H9 (cell line): ENCODE measurements at regions not wholly inside any gene's neighbourhood (a gene's known extent, or its start where the extent isn't known, plus 50 kb on each side); places are given as distances from the start of the nearest gene placed in this dataset.

Experiments used
- DNase-seq: peaks from one replicate; pipeline ENCODE4 v3.0.0-alpha.2; 2017
- H2AFZ ChIP-seq: one replicate; pipeline ENCODE4 v1.6.1; 2013; ENCODE audit warnings: mild to moderate bottlenecking, low read length, control low read depth, moderate library complexity
- H2AK5ac ChIP-seq: 2 replicates; pipeline ENCODE4 v1.6.1; 2013; ENCODE audit warnings: low read length, control low read depth, mixed read lengths; ENCODE audit not compliant: insufficient read length
- H2BK120ac ChIP-seq: one replicate; pipeline ENCODE4 v1.6.1; 2013; ENCODE audit warnings: low read depth, mild to moderate bottlenecking, low read length, control low read depth, inconsistent platforms; ENCODE audit not compliant: poor library complexity, severe bottlenecking
- H2BK12ac ChIP-seq: 2 replicates; pipeline ENCODE4 v1.6.1; 2013; ENCODE audit warnings: low read length, control low read depth, mixed read lengths, low read depth; ENCODE audit not compliant: insufficient read length
- H2BK15ac ChIP-seq: 2 replicates; pipeline ENCODE4 v1.6.1; 2013; ENCODE audit warnings: low read depth, low read length, control low read depth
- H2BK20ac ChIP-seq: one replicate; pipeline ENCODE4 v1.6.1; 2013; ENCODE audit warnings: low read depth, mild to moderate bottlenecking, low read length, control low read depth, inconsistent platforms; ENCODE audit not compliant: poor library complexity, severe bottlenecking
- H2BK5ac ChIP-seq: 2 replicates; pipeline ENCODE4 v1.6.1; 2013; ENCODE audit warnings: low read length, control low read depth, mixed read lengths; ENCODE audit not compliant: insufficient read length
- H3K14ac ChIP-seq: 2 replicates; pipeline ENCODE4 v1.6.1; 2013; ENCODE audit warnings: low read length, control low read depth; ENCODE audit not compliant: insufficient read depth
- H3K18ac ChIP-seq: 2 replicates; pipeline ENCODE4 v1.6.1; 2013; ENCODE audit warnings: low read depth, mild to moderate bottlenecking, mixed read lengths, low read length, control low read depth; ENCODE audit not compliant: insufficient read length
- H3K23ac ChIP-seq: 2 replicates; pipeline ENCODE4 v1.6.1; 2013; ENCODE audit warnings: low read length, control low read depth, mixed read lengths, low read depth; ENCODE audit not compliant: insufficient read length
- H3K23me2 ChIP-seq: 2 replicates; pipeline ENCODE4 v1.6.1; 2013; ENCODE audit warnings: low read depth, mild to moderate bottlenecking, mixed read lengths, low read length, control low read depth; ENCODE audit not compliant: insufficient read length, poor library complexity, severe bottlenecking
- H3K27ac ChIP-seq: 2 replicates; pipeline ENCODE4 v1.5.1; 2013; ENCODE audit warnings: low read length, control low read depth, mixed read lengths, low read depth; ENCODE audit not compliant: insufficient read length
- H3K27me3 ChIP-seq: 2 replicates; pipeline ENCODE4 v1.6.1; 2013; ENCODE audit warnings: low read length, control low read depth, inconsistent platforms; ENCODE audit not compliant: insufficient read depth
- H3K4ac ChIP-seq: 2 replicates; pipeline ENCODE4 v1.6.1; 2013; ENCODE audit warnings: low read depth, mild to moderate bottlenecking, control low read depth, inconsistent platforms, low read length, moderate library complexity
- H3K4me1 ChIP-seq: 2 replicates; pipeline ENCODE4 v1.6.1; 2013; ENCODE audit warnings: low read length, control low read depth, inconsistent platforms; ENCODE audit not compliant: insufficient read depth
- H3K4me2 ChIP-seq: 2 replicates; pipeline ENCODE4 v1.6.1; 2013; ENCODE audit warnings: low read length, control low read depth, mixed read lengths; ENCODE audit not compliant: insufficient read length, insufficient read depth
- H3K56ac ChIP-seq: 2 replicates; pipeline ENCODE4 v1.6.1; 2013; ENCODE audit warnings: low read depth, mild to moderate bottlenecking, mixed read lengths, low read length, control low read depth; ENCODE audit not compliant: insufficient read length
- H3K79me1 ChIP-seq: 2 replicates; pipeline ENCODE4 v1.6.1; 2013; ENCODE audit warnings: low read depth, mild to moderate bottlenecking, moderate library complexity, low read length, control low read depth, inconsistent platforms; ENCODE audit not compliant: insufficient read depth, poor library complexity, severe bottlenecking
- H3K79me2 ChIP-seq: 2 replicates; pipeline ENCODE4 v1.6.1; 2013; ENCODE audit warnings: low read length, control low read depth, inconsistent platforms; ENCODE audit not compliant: insufficient read depth
- H3K9ac ChIP-seq: 2 replicates; pipeline ENCODE4 v1.6.1; 2013; ENCODE audit warnings: low read length, control low read depth, mixed read lengths; ENCODE audit not compliant: insufficient read length; ENCODE audit errors: extremely low read depth
- H3K9me3 ChIP-seq: one replicate; pipeline ENCODE4 v1.6.1; 2013; ENCODE audit warnings: low read depth, low read length, inconsistent platforms; ENCODE audit not compliant: control insufficient read depth
- H3T11ph ChIP-seq: one replicate; pipeline ENCODE4 v1.6.1; 2013; ENCODE audit warnings: mild to moderate bottlenecking, low read length, control low read depth, inconsistent platforms
- H4K20me1 ChIP-seq: one replicate; pipeline ENCODE4 v1.6.1; 2013; ENCODE audit not compliant: control insufficient read depth, insufficient read length, insufficient read depth
- H4K5ac ChIP-seq: 2 replicates; pipeline ENCODE4 v1.6.1; 2013; ENCODE audit warnings: low read depth, mild to moderate bottlenecking, mixed read lengths, low read length, control low read depth; ENCODE audit not compliant: insufficient read length
- H4K8ac ChIP-seq: replicated peaks from 2 replicates; pipeline ENCODE4 v1.6.1; 2013; ENCODE audit warnings: low read length, control low read depth, mixed read lengths, low read depth; ENCODE audit not compliant: insufficient read length
- H4K91ac ChIP-seq: 2 replicates; pipeline ENCODE4 v1.6.1; 2013; ENCODE audit warnings: low read depth, mild to moderate bottlenecking, moderate library complexity, mixed read lengths, low read length, control low read depth; ENCODE audit not compliant: insufficient read length
- H3K27ac Mint-ChIP-seq, 3 experiments: 2 replicates in 2 of 3; 3 replicates in 1 of 3; pipeline ENCODE4 v1.8.0; 2020 to 2021; ENCODE audit warnings: mixed read lengths in 3 of 3, mild to moderate bottlenecking in 1 of 3, moderate library complexity in 1 of 3
- H3K27me3 Mint-ChIP-seq: 2 replicates; pipeline ENCODE4 v1.8.0; 2021; ENCODE audit warnings: low read depth, mild to moderate bottlenecking, moderate library complexity, mixed read lengths
- H3K36me3 Mint-ChIP-seq, 3 experiments: 2 replicates in 2 of 3; 3 replicates in 1 of 3; pipeline ENCODE4 v1.8.0; 2020 to 2021; ENCODE audit warnings: low read depth in 3 of 3, mixed read lengths in 3 of 3; ENCODE audit not compliant: insufficient read depth in 1 of 3
- H3K4me1 Mint-ChIP-seq, 2 experiments: 2 replicates each; pipeline ENCODE4 v1.8.0; 2020; ENCODE audit warnings: mixed read lengths in 2 of 2
- H3K4me3 Mint-ChIP-seq, 2 experiments: 2 replicates in 1 of 2; 3 replicates in 1 of 2; pipeline ENCODE4 v1.8.0; 2020 to 2021; ENCODE audit warnings: mild to moderate bottlenecking in 2 of 2, mixed read lengths in 2 of 2, moderate library complexity in 1 of 2
- H3K9me3 Mint-ChIP-seq, 2 experiments: 2 replicates in 1 of 2; 3 replicates in 1 of 2; pipeline ENCODE4 v1.8.0; 2020; ENCODE audit warnings: mild to moderate bottlenecking in 2 of 2, mixed read lengths in 2 of 2, moderate library complexity in 1 of 2
- WGBS: extraction: QIAGEN DNeasy Blood & Tissue Kit; methylation state at CpG from one replicate; pipeline ENCODE4 v1.1.7; 2013; ENCODE audit warnings: missing lambda C conversion rate, low lambda C conversion rate, mixed read lengths; ENCODE audit not compliant: insufficient read length; ENCODE audit errors: extremely low coverage; 5-methylcytosine and 5-hydroxymethylcytosine counted together
- TF ChIP-seq, protein P1 (sequence below): fragments of 200-600 bp; sonication (generic); conservative IDR thresholded peaks from 3 replicates; pipeline ENCODE4 v1.8.0; 2021; ENCODE audit warnings: antibody characterized with exemption, mild to moderate bottlenecking

DNA sequence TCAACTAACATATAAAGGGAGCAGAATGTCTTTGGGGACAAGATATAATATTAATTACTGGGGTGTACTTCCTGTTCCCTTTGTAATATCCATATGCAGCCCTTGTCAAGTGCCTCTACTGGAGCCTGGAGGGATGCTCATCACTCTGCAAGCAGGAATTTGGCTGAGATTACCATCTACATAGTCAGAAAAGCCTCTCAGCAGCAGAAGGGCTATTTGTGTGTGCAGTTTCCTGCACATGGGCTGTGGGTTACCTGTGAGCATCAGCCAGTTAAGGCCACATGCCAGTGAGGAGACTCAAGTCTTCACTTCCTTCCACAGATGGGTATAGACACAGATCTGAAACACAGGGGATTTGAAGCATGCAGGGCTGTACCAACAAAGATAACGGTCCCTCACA, 278.1 kb upstream of the PLSCR5 start:
- H2AK5ac ChIP-seq: no peak overlapping the region
- DNase-seq: no peak
- Mint-ChIP-seq H3K4me1 (peaks cover 5 to 10% of the 10 kb centered on the region in 2 experiments), H3K9me3 (no peaks in the 10 kb centered on the region), H3K27ac (no peak overlapping the region), H3K27me3 (no peaks in the 10 kb centered on the region), H3K36me3 (no peaks in the 10 kb centered on the region), H3K4me3 (no peak overlapping the region)
- no peak overlapping the region for H2BK5ac ChIP-seq
- no peak overlapping the region for H4K91ac ChIP-seq
- no peak overlapping the region for H3K4ac ChIP-seq
- H3K9me3 ChIP-seq: no peaks in the 10 kb centered on the region
- no peaks in the 10 kb centered on the region for H4K20me1 ChIP-seq
- H2AFZ ChIP-seq: no peak overlapping the region
- H3K27ac ChIP-seq: no peak overlapping the region
- H4K5ac ChIP-seq: no peak overlapping the region
- H2BK15ac ChIP-seq: no peak overlapping the region
- WGBS: no CpG with 5 or more reads among the region's 1 CpG
- H3K56ac ChIP-seq: no peak overlapping the region
- H3K18ac ChIP-seq: no peak overlapping the region
- H2BK20ac ChIP-seq: no peak overlapping the region
- H3K14ac ChIP-seq: no peak overlapping the region
- no peaks in the 10 kb centered on the region for H3K79me2 ChIP-seq
- H3K23me2 ChIP-seq: no peaks in the 10 kb centered on the region
- H3K79me1 ChIP-seq: no peaks in the 10 kb centered on the region
- TF ChIP-seq, protein P1, sequence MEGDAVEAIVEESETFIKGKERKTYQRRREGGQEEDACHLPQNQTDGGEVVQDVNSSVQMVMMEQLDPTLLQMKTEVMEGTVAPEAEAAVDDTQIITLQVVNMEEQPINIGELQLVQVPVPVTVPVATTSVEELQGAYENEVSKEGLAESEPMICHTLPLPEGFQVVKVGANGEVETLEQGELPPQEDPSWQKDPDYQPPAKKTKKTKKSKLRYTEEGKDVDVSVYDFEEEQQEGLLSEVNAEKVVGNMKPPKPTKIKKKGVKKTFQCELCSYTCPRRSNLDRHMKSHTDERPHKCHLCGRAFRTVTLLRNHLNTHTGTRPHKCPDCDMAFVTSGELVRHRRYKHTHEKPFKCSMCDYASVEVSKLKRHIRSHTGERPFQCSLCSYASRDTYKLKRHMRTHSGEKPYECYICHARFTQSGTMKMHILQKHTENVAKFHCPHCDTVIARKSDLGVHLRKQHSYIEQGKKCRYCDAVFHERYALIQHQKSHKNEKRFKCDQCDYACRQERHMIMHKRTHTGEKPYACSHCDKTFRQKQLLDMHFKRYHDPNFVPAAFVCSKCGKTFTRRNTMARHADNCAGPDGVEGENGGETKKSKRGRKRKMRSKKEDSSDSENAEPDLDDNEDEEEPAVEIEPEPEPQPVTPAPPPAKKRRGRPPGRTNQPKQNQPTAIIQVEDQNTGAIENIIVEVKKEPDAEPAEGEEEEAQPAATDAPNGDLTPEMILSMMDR: no peak
- H4K8ac ChIP-seq: no peak overlapping the region
- H3K4me2 ChIP-seq: no peak overlapping the region
- H3K23ac ChIP-seq: no peak overlapping the region
- H3K27me3 ChIP-seq: no peaks in the 10 kb centered on the region
- H3K9ac ChIP-seq: no peak overlapping the region
- no peak overlapping the region for H2BK120ac ChIP-seq
- no peak overlapping the region for H3T11ph ChIP-seq
- H2BK12ac ChIP-seq: no peak overlapping the region
- H3K4me1 ChIP-seq: no peaks in the 10 kb centered on the region
